ENCODE measurements at regions not wholly inside any gene's neighbourhood (a gene's known extent, or its start where the extent isn't known, plus 50 kb on each side); places are given as distances from the start of the nearest gene placed in this dataset.

- no peaks in the 10 kb centered on the region for H3K27me3 ChIP-seq (replicated peaks; ENCODE audit: control insufficient read depth, insufficient read depth, low read length)
- no peaks in the 10 kb centered on the region for H3K9me3 ChIP-seq (ENCODE audit: control insufficient read depth, low read length)
- H3K9ac ChIP-seq (ENCODE audit: low read length): no peak overlapping the region
- H3K36me3 ChIP-seq (ENCODE audit: control insufficient read depth, insufficient read depth, low read length, severe bottlenecking): no peaks in the 10 kb centered on the region
- no peak overlapping the region for H3K4me3 ChIP-seq (ENCODE audit: low read length)
- DNase-seq (ENCODE audit: low read depth): no peak
- peaks cover 8% of the 10 kb centered on the region for H3K4me1 ChIP-seq (ENCODE audit: control insufficient read depth, insufficient read depth, low read length)
Observed at GRCh38 chr3:189580190-189580589, 51.0 kb upstream of the TP63 start.
